ENCODE measurements at regions not wholly inside any gene's neighbourhood (a gene's known extent, or its start where the extent isn't known, plus 50 kb on each side); places are given as distances from the start of the nearest gene placed in this dataset.
A peak's percentile ranks its signal among the peaks of the same experiment; 100 is the strongest.

DNA sequence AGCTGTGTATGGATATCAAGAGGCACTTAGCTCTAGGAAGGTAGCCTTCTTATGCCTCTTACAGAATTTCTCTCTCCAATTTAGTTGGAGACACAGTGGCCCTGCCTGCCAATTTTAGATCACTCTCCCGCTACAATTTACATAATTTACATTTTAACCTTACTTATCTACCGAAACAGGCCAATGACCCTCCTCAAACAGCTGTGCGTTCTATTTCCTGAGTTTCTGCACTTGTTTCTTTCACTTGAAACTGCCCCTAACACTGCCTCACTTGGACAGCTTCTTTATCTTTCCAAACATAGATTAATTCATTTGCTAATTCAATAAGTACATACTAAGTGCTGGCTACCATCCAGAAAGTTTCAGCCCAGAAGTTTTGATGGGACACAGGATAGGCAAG is 52.9 kb upstream of the HDDC2 start:
- Mint-ChIP-seq H3K4me1 (peaks cover 6% of the 10 kb centered on the region), H3K27ac (no peak overlapping the region), H3K4me3 (no peak overlapping the region), H3K36me3 (ENCODE audit: low read depth) (no peaks in the 10 kb centered on the region), H3K27me3 (peaks cover 18% of the 10 kb centered on the region)
- H3K9me3 ChIP-seq (ENCODE audit: control insufficient read depth, low read length, poor library complexity, severe bottlenecking): no peaks in the 10 kb centered on the region
- ATAC-seq: no peak
- DNase-seq: no peak

DNA sequence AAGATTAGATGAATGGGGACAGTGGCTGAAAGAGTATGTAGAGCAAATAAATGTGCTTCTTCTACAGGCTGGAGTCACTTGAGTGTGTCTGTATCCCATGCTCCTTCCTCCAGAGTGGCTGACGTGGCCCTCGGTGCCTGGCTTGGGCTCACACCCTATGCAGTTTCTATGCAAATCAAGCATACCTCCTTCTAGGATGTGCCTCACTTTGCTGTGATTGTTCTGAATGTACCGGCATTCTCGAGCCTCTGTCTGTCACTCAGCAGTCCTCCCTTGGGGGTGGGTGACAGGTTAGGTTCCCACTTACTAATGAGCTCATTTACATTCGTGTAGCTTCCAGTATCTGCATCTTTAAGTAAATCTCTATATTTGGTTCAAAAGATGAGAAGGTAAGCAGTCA is 55.1 kb upstream of the HDDC2 start:
- Mint-ChIP-seq H3K27me3 (peaks cover 20% of the 10 kb centered on the region), H3K4me3 (no peak overlapping the region), H3K27ac (peak overlapping the region; percentile 5), H3K36me3 (ENCODE audit: low read depth) (peaks cover 2% of the 10 kb centered on the region), H3K4me1 (peaks cover 6% of the 10 kb centered on the region)
- ATAC-seq: peak; percentile 5
- no peaks in the 10 kb centered on the region for H3K9me3 ChIP-seq (ENCODE audit: control insufficient read depth, low read length, poor library complexity, severe bottlenecking)
- DNase-seq: no peak

DNA sequence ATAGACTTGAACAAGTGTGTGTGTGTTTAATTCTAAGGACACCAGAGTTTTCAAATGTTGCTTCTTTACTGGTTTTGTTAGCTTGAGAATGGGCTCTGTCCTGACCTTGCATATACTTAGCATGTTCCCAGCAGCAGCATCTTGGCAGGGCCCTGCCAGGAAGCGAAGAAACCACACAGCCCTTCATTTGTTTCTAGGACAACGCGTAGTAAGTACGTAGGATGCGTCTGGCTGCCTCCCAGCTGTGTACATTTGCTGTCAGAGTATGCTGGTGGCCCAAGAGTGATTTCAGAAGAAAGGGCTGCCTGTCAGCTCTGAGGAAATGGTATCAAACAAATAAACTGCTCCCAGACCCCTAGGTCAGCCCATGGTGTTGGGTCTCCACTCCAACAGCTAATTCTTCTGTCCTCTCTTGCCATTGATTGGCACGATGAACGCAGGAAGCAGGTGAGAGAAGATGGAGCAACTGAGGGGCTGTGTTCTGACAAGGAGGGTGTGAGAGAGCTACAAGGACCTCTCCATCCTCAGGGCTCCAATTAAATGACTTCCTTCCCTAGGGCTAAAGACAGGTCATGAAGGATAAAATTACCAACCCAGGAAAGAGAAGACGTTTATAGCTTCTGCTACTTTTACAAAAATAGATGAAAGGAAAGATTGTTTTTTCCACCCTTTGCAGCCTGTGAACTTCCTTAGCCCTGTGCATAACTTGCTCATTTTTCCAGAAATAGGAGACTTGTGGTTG is 55.9 kb upstream of the HDDC2 start:
- DNase-seq (no peak), ATAC-seq (peak; percentile 92)
- Mint-ChIP-seq H3K27me3 (peaks cover 28% of the 10 kb centered on the region), H3K36me3 (ENCODE audit: low read depth) (peaks cover 4% of the 10 kb centered on the region), H3K4me3 (no peak overlapping the region), H3K4me1 (peaks cover 6% of the 10 kb centered on the region), H3K27ac (peak overlapping the region; percentile 5)
- no peaks in the 10 kb centered on the region for H3K9me3 ChIP-seq (ENCODE audit: control insufficient read depth, low read length, poor library complexity, severe bottlenecking)

DNA sequence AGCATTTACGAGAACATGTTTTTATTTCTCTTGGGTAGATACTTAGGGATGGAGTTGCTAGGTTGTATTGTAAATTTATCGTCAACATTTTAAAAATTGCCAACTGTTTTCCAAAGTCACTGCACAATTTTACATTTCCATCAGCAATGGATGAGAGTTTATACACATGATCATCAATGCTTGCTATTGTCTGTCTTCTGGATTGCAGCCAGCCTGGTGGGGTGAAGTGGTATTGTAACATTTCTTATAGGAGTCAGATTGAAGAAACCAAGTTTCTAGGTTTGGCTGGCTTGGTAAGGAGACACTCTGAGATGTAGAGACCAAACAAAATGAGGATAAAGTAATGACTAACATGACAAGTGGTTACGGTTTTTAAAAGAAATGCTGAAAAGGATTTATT is 57.1 kb upstream of the HDDC2 start:
- DNase-seq (no peak), ATAC-seq (no peak)
- Mint-ChIP-seq H3K27me3 (peaks cover 36% of the 10 kb centered on the region), H3K4me1 (peaks cover 6% of the 10 kb centered on the region), H3K27ac (no peak overlapping the region), H3K36me3 (ENCODE audit: low read depth) (peaks cover 6% of the 10 kb centered on the region), H3K4me3 (no peak overlapping the region)
- no peaks in the 10 kb centered on the region for H3K9me3 ChIP-seq (ENCODE audit: control insufficient read depth, low read length, poor library complexity, severe bottlenecking)

- Mint-ChIP-seq H3K27ac (no peak overlapping the region), H3K4me1 (peaks cover 2% of the 10 kb centered on the region), H3K4me3 (no peak overlapping the region), H3K36me3 (ENCODE audit: low read depth) (peaks cover 6% of the 10 kb centered on the region), H3K27me3 (peaks cover 66% of the 10 kb centered on the region)
- no peak for DNase-seq
- ATAC-seq: no peak
- no peaks in the 10 kb centered on the region for H3K9me3 ChIP-seq (ENCODE audit: control insufficient read depth, low read length, poor library complexity, severe bottlenecking)
These were observed 60.1 kb upstream of the HDDC2 start for GRCh38 chr6:125361868-125362267.

DNA sequence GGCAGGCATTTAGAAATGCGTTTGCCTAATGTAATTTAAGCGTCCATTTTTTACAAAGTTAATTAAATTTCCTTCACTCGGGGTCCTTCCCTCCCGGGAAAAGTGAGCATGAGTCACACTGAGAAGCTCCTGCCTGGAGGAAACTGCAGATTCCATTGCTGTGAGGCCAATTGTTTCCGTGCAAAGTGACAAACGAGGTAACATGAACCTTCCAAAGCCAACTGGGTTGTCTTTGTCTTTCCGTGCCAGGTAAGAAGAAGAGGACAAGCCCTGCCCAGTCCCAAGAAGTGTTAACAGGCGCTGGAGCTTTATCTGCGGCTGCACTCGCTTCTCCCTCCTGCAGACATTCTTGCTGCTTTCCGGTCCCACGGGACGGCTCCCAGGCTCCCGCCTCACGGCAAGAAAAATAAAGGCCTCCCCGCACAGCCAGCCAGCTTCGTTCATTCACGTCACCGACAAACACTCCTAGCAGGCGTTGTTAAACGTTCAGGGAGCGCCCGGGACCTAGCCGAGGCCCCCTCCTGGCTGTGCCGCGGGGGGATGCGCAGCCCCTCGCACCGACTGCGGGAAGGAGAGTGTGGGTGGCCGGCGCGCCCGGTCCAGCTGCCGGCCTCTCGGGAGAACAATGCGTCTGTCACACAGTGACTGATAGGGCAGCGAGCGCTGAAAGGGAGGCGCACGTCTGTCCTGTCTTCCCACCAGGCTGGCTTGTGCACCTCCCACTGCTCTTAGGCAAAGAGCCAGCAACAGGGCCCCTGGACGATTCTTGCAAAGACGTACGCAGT is 61.5 kb upstream of the HDDC2 start:
- ATAC-seq (no peak), DNase-seq (no peak)
- Mint-ChIP-seq H3K27me3 (peaks cover 78% of the 10 kb centered on the region), H3K36me3 (ENCODE audit: low read depth) (peaks cover 6% of the 10 kb centered on the region), H3K4me3 (no peak overlapping the region), H3K27ac (no peak overlapping the region), H3K4me1 (no peaks in the 10 kb centered on the region)
- H3K9me3 ChIP-seq (ENCODE audit: control insufficient read depth, low read length, poor library complexity, severe bottlenecking): no peaks in the 10 kb centered on the region

DNA sequence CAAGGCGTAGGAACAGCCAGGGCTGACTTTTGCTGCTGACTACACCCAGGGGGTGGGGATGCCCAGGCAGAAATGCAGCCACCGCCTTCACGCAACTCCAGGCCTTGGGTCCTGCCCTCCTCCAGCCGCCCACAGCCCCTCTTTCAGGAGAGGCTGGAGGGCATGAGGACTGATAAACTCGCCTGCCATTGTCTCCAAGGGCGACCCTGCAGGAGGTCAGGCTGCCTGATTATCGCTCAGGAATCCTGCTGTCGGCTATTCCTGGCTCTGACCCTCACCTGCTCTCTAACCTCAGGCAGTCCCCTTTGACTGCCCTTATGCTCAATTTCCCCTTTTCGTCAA is 62.0 kb upstream of the HDDC2 start:
- no peaks in the 10 kb centered on the region for H3K4me1 Mint-ChIP-seq

GRCh38 chr6:125365230-125365629 is 63.5 kb upstream of the HDDC2 start:
- Mint-ChIP-seq H3K27me3 (peaks cover 79% of the 10 kb centered on the region), H3K4me3 (no peak overlapping the region), H3K36me3 (ENCODE audit: low read depth) (peaks cover 7% of the 10 kb centered on the region), H3K27ac (no peak overlapping the region), H3K4me1 (no peaks in the 10 kb centered on the region)
- H3K9me3 ChIP-seq (ENCODE audit: control insufficient read depth, low read length, poor library complexity, severe bottlenecking): no peaks in the 10 kb centered on the region
- ATAC-seq: no peak
- DNase-seq: no peak

More for the DNA sequence above, 62.0 kb upstream of the HDDC2 start:
- H3K27ac Mint-ChIP-seq: no peak overlapping the region
- DNase-seq: no peak
- H3K4me3 Mint-ChIP-seq: no peak overlapping the region
- ATAC-seq: no peak
- H3K36me3 Mint-ChIP-seq (ENCODE audit: low read depth): peaks cover 7% of the 10 kb centered on the region
- H3K27me3 Mint-ChIP-seq: peaks cover 78% of the 10 kb centered on the region
- no peaks in the 10 kb centered on the region for H3K9me3 ChIP-seq (ENCODE audit: control insufficient read depth, low read length, poor library complexity, severe bottlenecking)

GRCh38 chr6:125367036-125367782 is 65.4 kb upstream of the HDDC2 start:
- no peaks in the 10 kb centered on the region for H3K9me3 ChIP-seq (ENCODE audit: control insufficient read depth, low read length, poor library complexity, severe bottlenecking)
- Mint-ChIP-seq H3K36me3 (ENCODE audit: low read depth) (peaks cover 6% of the 10 kb centered on the region), H3K4me1 (no peaks in the 10 kb centered on the region), H3K27ac (no peak overlapping the region), H3K27me3 (peaks cover 72% of the 10 kb centered on the region), H3K4me3 (no peak overlapping the region)
- no peak for DNase-seq
- ATAC-seq: no peak

DNA sequence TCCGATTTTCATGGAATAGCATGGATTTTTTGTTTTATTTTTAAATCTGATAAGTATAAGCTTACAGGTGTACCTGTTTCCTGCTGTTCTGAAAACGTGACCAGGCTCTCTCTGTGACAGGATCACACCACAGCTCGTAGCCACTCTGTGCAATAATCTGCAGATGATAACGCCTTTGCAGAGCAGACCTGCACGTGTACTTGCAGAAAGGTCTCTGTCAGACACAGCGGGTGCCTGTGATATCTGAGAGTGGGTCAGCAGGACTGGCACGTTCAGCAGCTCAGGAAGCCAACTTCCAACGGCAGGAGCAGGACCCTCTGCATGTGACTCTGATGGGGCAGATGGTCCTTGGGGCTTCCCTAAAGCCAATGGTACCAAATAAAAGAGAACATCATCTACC is 68.6 kb upstream of the HDDC2 start:
- Mint-ChIP-seq H3K4me1 (no peaks in the 10 kb centered on the region), H3K27ac (no peak overlapping the region), H3K36me3 (ENCODE audit: low read depth) (peaks cover 2% of the 10 kb centered on the region), H3K4me3 (no peak overlapping the region), H3K27me3 (peaks cover 66% of the 10 kb centered on the region)
- ATAC-seq: no peak
- DNase-seq: no peak
- no peaks in the 10 kb centered on the region for H3K9me3 ChIP-seq (ENCODE audit: control insufficient read depth, low read length, poor library complexity, severe bottlenecking)

- Mint-ChIP-seq H3K4me3 (no peak overlapping the region), H3K27me3 (peaks cover 53% of the 10 kb centered on the region), H3K36me3 (ENCODE audit: low read depth) (no peaks in the 10 kb centered on the region), H3K27ac (no peak overlapping the region), H3K4me1 (peaks cover 2% of the 10 kb centered on the region)
- no peaks in the 10 kb centered on the region for H3K9me3 ChIP-seq (ENCODE audit: control insufficient read depth, low read length, poor library complexity, severe bottlenecking)
- DNase-seq: no peak
- ATAC-seq: no peak
These were observed 73.2 kb upstream of the HDDC2 start for GRCh38 chr6:125375013-125375412.

DNA sequence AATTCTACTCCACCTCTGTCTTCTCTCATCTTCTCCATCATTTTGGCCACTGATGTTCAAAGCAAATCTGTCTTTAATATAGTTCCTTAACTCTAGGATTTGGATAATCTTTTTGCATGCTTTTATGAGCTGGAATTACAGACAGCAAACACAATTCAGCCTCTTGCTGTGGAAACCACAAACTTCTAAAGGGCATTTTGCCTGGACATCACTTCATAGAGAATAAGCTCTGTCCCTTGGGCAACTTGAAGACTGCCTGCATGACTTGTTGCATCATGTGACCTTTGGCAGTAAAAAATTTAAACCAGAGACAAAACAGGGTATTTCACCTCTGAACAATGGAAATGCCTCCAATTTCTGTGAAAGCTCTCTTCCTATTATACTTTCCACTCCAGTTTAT is 74.1 kb upstream of the HDDC2 start:
- ATAC-seq (no peak), DNase-seq (no peak)
- no peaks in the 10 kb centered on the region for H3K36me3 Mint-ChIP-seq (ENCODE audit: low read depth)
- peaks cover 48% of the 10 kb centered on the region for H3K27me3 Mint-ChIP-seq
- H3K4me1 Mint-ChIP-seq: peaks cover 2% of the 10 kb centered on the region
- no peaks in the 10 kb centered on the region for H3K9me3 ChIP-seq (ENCODE audit: control insufficient read depth, low read length, poor library complexity, severe bottlenecking)
- no peak overlapping the region for H3K4me3 Mint-ChIP-seq
- H3K27ac Mint-ChIP-seq: no peak overlapping the region

DNA sequence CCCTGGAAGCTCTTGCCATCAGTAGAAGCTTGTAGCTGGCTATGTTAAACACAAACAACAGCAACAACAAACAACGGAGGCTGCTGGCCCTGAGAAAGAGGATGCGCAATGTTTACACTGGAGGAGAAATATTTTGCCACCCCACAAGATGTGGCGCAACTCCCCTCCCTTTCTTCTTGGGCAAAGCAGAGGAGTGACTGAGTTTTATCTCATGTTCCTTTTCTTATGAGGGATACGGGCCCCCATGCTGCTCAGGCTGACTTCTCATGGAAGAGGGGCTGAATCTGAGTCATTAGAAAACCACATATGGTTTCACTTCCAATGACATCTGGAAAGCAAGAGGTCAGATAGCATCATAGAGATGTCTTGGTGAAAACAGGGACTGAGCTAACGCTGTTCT is 75.9 kb upstream of the HDDC2 start:
- H3K27ac Mint-ChIP-seq: no peak overlapping the region
- no peaks in the 10 kb centered on the region for H3K9me3 ChIP-seq (ENCODE audit: control insufficient read depth, low read length, poor library complexity, severe bottlenecking)
- DNase-seq (no peak), ATAC-seq (no peak)
- H3K36me3 Mint-ChIP-seq (ENCODE audit: low read depth): no peaks in the 10 kb centered on the region
- peaks cover 2% of the 10 kb centered on the region for H3K4me1 Mint-ChIP-seq
- H3K4me3 Mint-ChIP-seq: no peak overlapping the region
- peaks cover 62% of the 10 kb centered on the region for H3K27me3 Mint-ChIP-seq

All from T-helper 17 cell (primary cell).